ENCODE measurements at regions not wholly inside any gene's neighbourhood (a gene's known extent, or its start where the extent isn't known, plus 50 kb on each side); places are given as distances from the start of the nearest gene placed in this dataset.

- no peak for TF ChIP-seq CTCF (IDR thresholded peaks at IDR 0.05)
- TF ChIP-seq POLR2A (IDR thresholded peaks at IDR 0.05), result no peak
Observed at GRCh38 chr6:23323897-23324296, 754.5 kb downstream of the HDGFL1 start.
